Skeletal muscle tissue (tissue), 3 donors: ENCODE measurements at regions not wholly inside any gene's neighbourhood (a gene's known extent, or its start where the extent isn't known, plus 50 kb on each side); places are given as distances from the start of the nearest gene placed in this dataset.
"Not testable (repeated sequence)": the region's sequence is repeated elsewhere in the genome, so short reads cannot be mapped to it uniquely, and the experiment has no call there.

Source experiments
- H3K27ac ChIP-seq: one replicate; pipeline ENCODE4 v1.7.0; 2013; ENCODE audit warnings: mild to moderate bottlenecking, low read depth, low read length, inconsistent platforms
- H3K27me3 ChIP-seq, 3 donors: one replicate each; pipeline ENCODE4 v1.7.0; 2013; ENCODE audit warnings: low read length in 3 of 3; ENCODE audit not compliant: control insufficient read depth in 3 of 3, insufficient read depth in 3 of 3
- H3K36me3 ChIP-seq, 3 donors: one replicate each; pipeline ENCODE4 v1.7.0; 2013; ENCODE audit warnings: low read length in 3 of 3; ENCODE audit not compliant: control insufficient read depth in 3 of 3, insufficient read depth in 3 of 3
- H3K4me1 ChIP-seq, 3 donors: one replicate each; pipeline ENCODE4 v1.7.0; 2013; ENCODE audit warnings: low read length in 3 of 3, mild to moderate bottlenecking in 3 of 3; ENCODE audit not compliant: control insufficient read depth in 3 of 3, insufficient read depth in 3 of 3
- H3K4me3 ChIP-seq, 3 donors: one replicate each; pipeline ENCODE4 v1.7.0; 2013; ENCODE audit warnings: low read length in 3 of 3
- H3K9ac ChIP-seq, 3 donors: one replicate each; pipeline ENCODE4 v1.7.0; 2013; ENCODE audit warnings: low read length in 3 of 3, mild to moderate bottlenecking in 3 of 3, moderate library complexity in 2 of 3, low read depth in 1 of 3
- H3K9me3 ChIP-seq, 3 donors: one replicate each; pipeline ENCODE4 v1.7.0; 2013; ENCODE audit warnings: low read length in 3 of 3; ENCODE audit not compliant: control insufficient read depth in 3 of 3
- donor health status: Osteomylitis.

- not testable (repeated sequence) for H3K4me3 ChIP-seq, H3K9me3 ChIP-seq, H3K9ac ChIP-seq, H3K4me1 ChIP-seq, H3K27ac ChIP-seq, H3K27me3 ChIP-seq, H3K36me3 ChIP-seq
These were observed 101.3 kb upstream of the SEC22B start for GRCh38 chr1:120277428-120278258.

- H3K27me3 ChIP-seq = not testable (repeated sequence)
These were observed 100.4 kb upstream of the SEC22B start for GRCh38 chr1:120276710-120277109.

GRCh38 chr1:120274438-120274837 lies 98.1 kb upstream of the SEC22B start:
- not testable (repeated sequence) for H3K27me3 ChIP-seq, H3K9ac ChIP-seq, H3K4me1 ChIP-seq, H3K9me3 ChIP-seq, H3K36me3 ChIP-seq, H3K27ac ChIP-seq, H3K4me3 ChIP-seq

More at GRCh38 chr1:120276710-120277109, 100.4 kb upstream of the SEC22B start:
- not testable (repeated sequence) for H3K9ac ChIP-seq, H3K27ac ChIP-seq, H3K36me3 ChIP-seq, H3K4me1 ChIP-seq, H3K9me3 ChIP-seq, H3K4me3 ChIP-seq

- not testable (repeated sequence) for H3K27ac ChIP-seq, H3K4me3 ChIP-seq, H3K9ac ChIP-seq, H3K36me3 ChIP-seq, H3K4me1 ChIP-seq, H3K27me3 ChIP-seq, H3K9me3 ChIP-seq
These were observed 97.0 kb upstream of the SEC22B start for GRCh38 chr1:120273363-120273762.

GRCh38 chr1:120272242-120272641 lies 95.9 kb upstream of the SEC22B start:
- not testable (repeated sequence) for H3K36me3 ChIP-seq, H3K27ac ChIP-seq, H3K9ac ChIP-seq, H3K27me3 ChIP-seq, H3K4me1 ChIP-seq, H3K9me3 ChIP-seq, H3K4me3 ChIP-seq

- H3K9me3 ChIP-seq, H3K27ac ChIP-seq, H3K4me3 ChIP-seq, H3K9ac ChIP-seq, H3K36me3 ChIP-seq, H3K27me3 ChIP-seq, H3K4me1 ChIP-seq: not testable (repeated sequence)
These were observed 95.4 kb upstream of the SEC22B start for GRCh38 chr1:120271561-120272221.

GRCh38 chr1:120267894-120268551 lies 91.7 kb upstream of the SEC22B start:
- H3K9me3 ChIP-seq, H3K4me3 ChIP-seq, H3K9ac ChIP-seq, H3K36me3 ChIP-seq, H3K27me3 ChIP-seq, H3K27ac ChIP-seq, H3K4me1 ChIP-seq: not testable (repeated sequence)

- not testable (repeated sequence) for H3K9me3 ChIP-seq, H3K27ac ChIP-seq, H3K4me1 ChIP-seq, H3K36me3 ChIP-seq, H3K27me3 ChIP-seq, H3K9ac ChIP-seq, H3K4me3 ChIP-seq
These were observed 88.2 kb upstream of the SEC22B start for GRCh38 chr1:120264564-120264963.

GRCh38 chr1:120262791-120263751 lies 86.8 kb upstream of the SEC22B start:
- H3K9ac ChIP-seq, H3K4me3 ChIP-seq, H3K4me1 ChIP-seq, H3K9me3 ChIP-seq, H3K27ac ChIP-seq, H3K36me3 ChIP-seq, H3K27me3 ChIP-seq: not testable (repeated sequence)
